ENCODE measurements at regions not wholly inside any gene's neighbourhood (a gene's known extent, or its start where the extent isn't known, plus 50 kb on each side); places are given as distances from the start of the nearest gene placed in this dataset.

DNA sequence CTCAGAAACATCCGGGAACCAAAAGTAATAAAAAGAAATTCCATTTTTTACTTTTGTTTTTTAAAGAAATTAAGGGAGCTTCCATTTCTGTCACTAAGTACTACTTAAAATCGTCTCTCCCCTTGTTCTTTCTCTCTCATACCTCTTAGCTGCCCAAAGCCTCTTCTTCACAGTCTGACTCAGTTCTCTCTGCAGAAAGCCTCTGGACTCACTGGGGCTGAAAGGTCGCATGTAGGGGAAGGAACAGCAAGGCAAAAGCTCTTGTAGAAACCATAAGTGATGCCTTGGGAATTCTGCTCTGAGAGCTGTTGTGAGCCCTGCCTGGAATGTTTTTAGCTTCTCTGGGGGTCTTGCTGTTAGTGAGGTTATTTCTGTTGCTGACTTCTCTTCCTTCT, 100.8 kb upstream of the RANBP3L start:
- Mint-ChIP-seq H3K9me3 (no peaks in the 10 kb centered on the region), H3K4me1 (peaks cover 40% of the 10 kb centered on the region), H3K27ac (peak overlapping the region in 1 of 7 donors; percentile 10), H3K4me3 (no peak overlapping the region), H3K27me3 (ENCODE audit: low read depth in 3 of 3) (peaks cover 0 to 1% (median 0%) of the 10 kb centered on the region in 3 donors), H3K36me3 (no peaks in the 10 kb centered on the region)
- H3K27ac ChIP-seq (ENCODE audit: low read depth in 1 of 2, low read length in 2 of 2): no peak overlapping the region
- no peaks in the 10 kb centered on the region for H3K27me3 ChIP-seq (ENCODE audit: control insufficient read depth in 2 of 2, insufficient read depth in 2 of 2, low read length in 2 of 2)
- WGBS (ENCODE audit: insufficient coverage): 60% methylated on average over 1 of the region's 3 CpGs
- no peak for TF ChIP-seq CTCF (IDR thresholded peaks at IDR 0.05)
- H3K4me3 ChIP-seq (replicated peaks in 1 of 3; ENCODE audit: low read depth in 2 of 3, low read length in 3 of 3): no peak overlapping the region
- intact Hi-C loops (cut with micrococcal nuclease): no loop called here
- no peak overlapping the region for H3K9ac ChIP-seq (ENCODE audit: insufficient read depth, low read length, poor library complexity, severe bottlenecking)
- H3K4me2 ChIP-seq (replicated peaks; ENCODE audit: extremely low read depth, low read length, poor library complexity, severe bottlenecking): no peak overlapping the region
- H4K20me1 ChIP-seq (ENCODE audit: insufficient read depth, low read length): no peaks in the 10 kb centered on the region
- H3K36me3 ChIP-seq (replicated peaks in 1 of 2; ENCODE audit: control insufficient read depth in 1 of 2, insufficient read depth in 2 of 2, low read length in 2 of 2): no peaks in the 10 kb centered on the region
- no peaks in the 10 kb centered on the region for H3K79me2 ChIP-seq (ENCODE audit: insufficient read depth, low read length)
- no peaks in the 10 kb centered on the region for H3K9me3 ChIP-seq (replicated peaks in 1 of 2; ENCODE audit: control insufficient read depth in 1 of 2, insufficient read depth in 1 of 2, low read length in 2 of 2)
- peaks cover 18 to 19% of the 10 kb centered on the region in 2 donors for H3K4me1 ChIP-seq (ENCODE audit: control insufficient read depth in 1 of 2, insufficient read depth in 2 of 2, low read length in 2 of 2)
- no peak overlapping the region for H2AFZ ChIP-seq (ENCODE audit: insufficient read depth, low read depth, low read length, poor library complexity, severe bottlenecking)
- no peak for DNase-seq

- H3K9ac ChIP-seq (ENCODE audit: insufficient read depth, low read length, poor library complexity, severe bottlenecking): peak overlapping the region; percentile 17
- no peaks in the 10 kb centered on the region for H3K36me3 ChIP-seq (replicated peaks in 1 of 2; ENCODE audit: control insufficient read depth in 1 of 2, insufficient read depth in 2 of 2, low read length in 2 of 2)
- H2AFZ ChIP-seq (ENCODE audit: insufficient read depth, low read depth, low read length, poor library complexity, severe bottlenecking): peak overlapping the region; percentile 69
- intact Hi-C loops (cut with micrococcal nuclease): no loop called here
- H4K20me1 ChIP-seq (ENCODE audit: insufficient read depth, low read length): no peaks in the 10 kb centered on the region
- no peaks in the 10 kb centered on the region for H3K27me3 ChIP-seq (ENCODE audit: control insufficient read depth in 2 of 2, insufficient read depth in 2 of 2, low read length in 2 of 2)
- Mint-ChIP-seq H3K36me3 (no peaks in the 10 kb centered on the region), H3K4me1 (peaks cover 38% of the 10 kb centered on the region), H3K4me3 (peak overlapping the region; percentile 12 to 52), H3K27me3 (ENCODE audit: low read depth in 3 of 3) (peaks cover 0 to 1% (median 0%) of the 10 kb centered on the region in 3 donors), H3K27ac (peak overlapping the region; percentile 12 to 73 (median 61)), H3K9me3 (peaks cover 0 to 2% (median 0%) of the 10 kb centered on the region in 7 donors)
- peak overlapping the region; percentile 27 to 43 for H3K27ac ChIP-seq (ENCODE audit: low read depth in 1 of 2, low read length in 2 of 2)
- peak; percentile 48 to 79 (median 76) for DNase-seq
- WGBS (ENCODE audit: insufficient coverage): 5% methylated on average over 5 of the region's 5 CpGs
- H3K79me2 ChIP-seq (ENCODE audit: insufficient read depth, low read length): no peaks in the 10 kb centered on the region
- peaks cover 18 to 19% of the 10 kb centered on the region in 2 donors for H3K4me1 ChIP-seq (ENCODE audit: control insufficient read depth in 1 of 2, insufficient read depth in 2 of 2, low read length in 2 of 2)
- peak overlapping the region in 1 of 3 experiments; percentile 35 for H3K4me3 ChIP-seq (replicated peaks in 1 of 3; ENCODE audit: low read depth in 2 of 3, low read length in 3 of 3)
- H3K4me2 ChIP-seq (replicated peaks; ENCODE audit: extremely low read depth, low read length, poor library complexity, severe bottlenecking): peak overlapping the region; percentile 48
- no peak for TF ChIP-seq CTCF (IDR thresholded peaks at IDR 0.05)
- no peaks in the 10 kb centered on the region for H3K9me3 ChIP-seq (replicated peaks in 1 of 2; ENCODE audit: control insufficient read depth in 1 of 2, insufficient read depth in 1 of 2, low read length in 2 of 2)
These were observed 102.1 kb upstream of the RANBP3L start for GRCh38 chr5:36403632-36404311.
